HG03103 (cell line): ENCODE measurements at regions not wholly inside any gene's neighbourhood (a gene's known extent, or its start where the extent isn't known, plus 50 kb on each side); places are given as distances from the start of the nearest gene placed in this dataset.

Source experiments
- ATAC-seq: cut with Tn5 transposase; IDR thresholded peaks from one replicate; pipeline ENCODE4 v1.9.1; 2021; ENCODE audit warnings: low read depth; ENCODE audit not compliant: unreplicated experiment

- no peak for ATAC-seq
Measured at GRCh38 chr4:189293459-189293858, 647.2 kb upstream of the FRG1 start.

DNA sequence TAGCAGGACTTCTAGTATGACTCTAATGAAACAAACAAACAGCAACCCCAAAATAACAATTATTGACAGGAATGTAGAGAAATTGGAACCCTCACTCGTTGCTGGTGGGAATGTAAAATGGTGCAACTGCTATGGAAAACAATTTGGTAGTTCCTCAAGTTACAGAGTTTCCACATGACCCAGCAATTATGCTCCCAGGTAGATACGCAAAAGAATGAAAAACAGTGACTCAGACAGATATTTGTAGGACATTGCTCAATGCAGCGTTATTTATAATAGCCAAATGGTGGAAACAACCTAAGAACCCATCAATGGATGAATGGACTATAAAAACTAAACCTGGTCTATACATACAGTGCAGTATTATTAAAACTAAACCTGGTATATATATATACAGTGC is 646.1 kb upstream of the FRG1 start:
- no peak for ATAC-seq

- no peak for ATAC-seq
Measured at GRCh38 chr4:189299706-189300105, 641.0 kb upstream of the FRG1 start.

DNA sequence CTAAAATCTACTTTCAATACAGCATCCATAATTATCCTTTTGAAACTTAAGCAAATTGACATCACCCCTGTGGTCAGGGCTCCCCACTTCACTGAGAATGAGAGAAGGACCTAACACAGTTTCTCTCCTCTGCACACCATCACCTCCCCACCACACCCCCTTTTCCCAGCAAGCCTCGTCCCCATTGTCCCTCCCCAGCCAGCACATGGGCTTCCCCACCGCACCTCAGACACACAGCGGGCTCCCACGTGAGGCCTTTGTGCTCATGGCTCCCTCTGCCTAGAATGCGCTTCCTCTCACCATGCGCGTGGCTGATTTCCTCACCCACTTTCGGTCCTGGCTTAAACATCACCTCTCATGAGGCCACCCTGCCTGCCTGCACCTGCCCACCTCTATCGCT is 639.0 kb upstream of the FRG1 start:
- ATAC-seq: no peak

DNA sequence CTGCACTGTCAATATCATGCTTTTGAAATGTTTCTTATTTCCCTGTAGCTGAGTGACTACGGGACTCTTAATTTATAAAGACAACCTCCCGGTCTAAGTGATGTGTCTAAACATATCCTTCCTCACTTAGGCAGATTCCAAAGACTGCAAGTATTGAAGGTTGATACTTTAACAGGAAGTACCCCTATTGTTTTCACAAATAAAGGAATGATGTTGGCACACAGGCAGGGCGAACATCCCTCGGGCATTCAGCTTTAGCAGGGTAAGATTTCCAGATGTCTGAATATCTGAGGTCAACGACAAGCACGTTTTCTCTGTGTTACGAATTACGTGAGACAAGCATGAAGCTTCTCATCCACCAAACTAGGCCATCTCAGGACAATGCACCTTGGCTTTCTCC is 638.0 kb upstream of the FRG1 start:
- ATAC-seq: no peak

DNA sequence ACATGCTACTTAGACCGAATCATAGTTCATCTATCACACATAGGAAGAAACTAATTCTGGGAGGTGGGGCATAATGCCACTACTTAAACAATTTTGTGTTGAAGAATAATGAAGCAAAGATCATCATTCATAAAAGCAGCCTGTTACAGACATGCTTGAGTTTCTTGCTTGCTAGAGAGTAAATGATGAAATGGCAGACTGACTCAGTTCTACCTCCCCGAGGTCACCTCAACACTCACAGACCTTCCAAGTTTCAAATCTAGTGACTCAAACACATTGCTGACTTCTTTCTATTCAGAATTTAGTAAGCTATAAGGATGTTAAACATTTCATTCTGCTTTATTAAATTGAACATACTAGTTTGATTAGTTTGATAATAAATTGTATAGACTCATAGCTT is 636.5 kb upstream of the FRG1 start:
- no peak for ATAC-seq

DNA sequence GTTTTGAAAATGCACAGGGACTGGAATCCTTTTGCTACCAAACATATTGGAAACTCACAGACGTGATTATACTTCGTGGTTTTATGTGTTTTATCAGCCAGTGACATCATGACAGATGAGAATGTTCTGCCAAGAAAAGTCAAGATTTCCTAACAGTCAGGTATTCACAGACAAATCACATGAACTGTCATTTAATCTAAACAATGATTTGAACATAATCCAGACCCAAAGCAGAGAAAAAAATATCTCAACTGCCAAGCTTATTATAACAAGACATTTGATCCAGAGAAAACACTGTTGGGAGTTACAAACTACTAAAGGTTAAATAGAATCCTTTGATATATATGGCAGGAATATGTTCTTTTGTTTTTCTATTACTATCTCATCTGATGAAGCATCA is 635.9 kb upstream of the FRG1 start:
- no peak for ATAC-seq

- no peak for ATAC-seq
Measured at GRCh38 chr4:189305500-189305899, 635.2 kb upstream of the FRG1 start.

- ATAC-seq: no peak
Measured at GRCh38 chr4:189311251-189311650, 629.4 kb upstream of the FRG1 start.

DNA sequence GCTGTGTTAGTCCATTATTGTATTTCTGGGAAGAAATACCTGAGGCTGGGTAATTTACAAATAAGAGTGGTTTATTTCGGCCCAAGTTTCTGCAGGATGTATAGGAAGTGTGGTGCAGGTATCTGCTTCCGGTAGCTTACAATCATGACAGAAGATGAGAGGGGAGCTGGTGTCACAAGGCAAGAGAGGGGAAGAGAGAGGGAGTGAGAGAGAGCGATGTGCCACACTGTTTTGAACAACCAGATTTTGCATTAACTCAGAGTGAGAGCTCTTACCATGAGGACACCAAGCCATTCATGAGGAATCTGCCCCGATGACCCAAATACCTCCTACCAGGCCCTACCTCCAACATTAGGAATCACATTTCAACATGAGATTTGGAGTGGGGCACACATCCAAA is 627.6 kb upstream of the FRG1 start:
- ATAC-seq: no peak

DNA sequence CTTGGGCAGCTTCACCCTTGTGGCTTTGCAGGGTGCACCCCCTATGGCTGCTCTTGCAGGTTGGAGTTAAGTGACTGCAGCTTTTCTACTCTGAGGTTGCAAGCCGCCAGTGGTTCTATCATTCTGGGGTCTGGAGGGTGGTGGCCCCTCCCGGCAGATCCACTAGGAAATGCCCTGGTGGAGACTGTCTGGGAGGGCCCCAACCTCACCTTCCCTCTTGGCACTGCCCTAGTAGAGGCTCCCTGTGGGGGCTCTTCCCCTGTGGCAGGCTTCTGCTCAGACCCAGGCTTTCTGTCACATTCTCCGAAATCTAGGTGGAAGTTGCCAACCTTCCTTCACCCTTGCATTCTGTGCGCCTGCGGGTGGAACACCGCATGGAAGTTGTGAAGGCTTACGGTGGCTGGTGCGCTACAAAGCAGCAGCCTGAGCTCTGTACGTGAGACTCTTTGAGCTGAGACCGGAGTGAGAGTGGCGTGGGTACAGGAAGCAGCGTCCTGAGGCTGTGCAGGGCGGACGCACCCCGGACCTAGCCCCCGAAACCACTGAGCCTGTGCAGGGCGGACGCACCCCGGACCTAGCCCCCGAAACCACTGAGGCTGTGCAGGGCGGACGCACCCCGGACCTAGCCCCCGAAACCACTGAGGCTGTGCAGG is 626.7 kb upstream of the FRG1 start:
- no peak for ATAC-seq

- no peak for ATAC-seq
Measured at GRCh38 chr4:189322426-189322825, 618.2 kb upstream of the FRG1 start.

GRCh38 chr4:189341881-189342280 is 598.8 kb upstream of the FRG1 start:
- no peak for ATAC-seq

DNA sequence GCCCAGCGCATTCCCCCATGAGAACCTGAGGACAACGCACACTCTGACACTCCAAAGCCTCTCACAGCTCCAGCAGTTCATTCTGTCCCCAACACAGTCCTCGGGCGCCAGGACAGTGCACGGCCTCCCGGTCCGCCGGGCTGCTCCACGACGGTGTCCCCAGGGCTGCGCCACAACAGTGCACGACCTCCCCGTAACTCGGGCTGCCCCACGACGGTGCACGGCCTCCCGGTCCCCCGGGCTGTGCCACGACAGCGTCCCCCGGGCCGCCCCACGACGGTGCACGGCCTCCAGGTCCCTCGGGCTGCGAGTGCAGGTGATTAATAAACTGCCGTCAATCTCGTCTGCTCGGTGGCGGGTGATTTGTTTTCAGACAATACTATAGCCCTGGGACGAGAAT is 585.1 kb upstream of the FRG1 start:
- ATAC-seq: no peak

DNA sequence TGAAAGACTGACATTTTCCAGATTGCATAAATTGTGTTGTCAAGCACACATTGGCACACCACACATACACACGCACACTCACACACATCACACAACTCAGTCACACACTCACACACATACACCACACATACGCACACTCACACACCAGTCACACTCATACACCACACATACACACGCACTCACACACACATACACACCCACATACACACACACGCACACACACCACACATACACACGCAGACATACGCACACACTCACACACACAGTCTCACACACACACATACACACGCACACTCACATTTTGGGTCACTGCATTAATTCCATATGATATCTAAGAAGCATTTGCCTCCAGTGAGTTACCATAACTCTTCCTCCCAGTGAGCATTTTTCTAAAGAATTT is 578.3 kb upstream of the FRG1 start:
- ATAC-seq: no peak

DNA sequence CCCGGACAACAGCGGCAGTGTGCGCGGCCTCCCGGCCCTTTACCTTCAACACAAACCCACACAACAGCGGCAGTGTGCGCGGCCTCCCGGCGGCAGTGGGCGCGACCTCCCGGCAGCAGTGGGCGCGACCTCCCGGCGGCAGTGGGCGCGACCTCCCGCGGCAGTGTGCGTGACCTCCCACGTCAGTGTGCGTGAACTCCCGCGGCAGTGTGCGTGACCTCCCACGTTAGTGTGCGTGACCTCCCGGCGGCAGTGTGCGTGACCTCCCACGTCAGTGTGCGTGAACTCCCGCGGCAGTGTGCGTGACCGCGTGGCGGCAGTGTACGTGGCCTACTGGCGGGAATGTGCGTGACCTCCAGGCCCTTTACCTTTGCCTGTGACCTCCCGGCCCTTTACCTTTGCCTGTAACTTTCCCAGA is 576.6 kb upstream of the FRG1 start:
- no peak for ATAC-seq

DNA sequence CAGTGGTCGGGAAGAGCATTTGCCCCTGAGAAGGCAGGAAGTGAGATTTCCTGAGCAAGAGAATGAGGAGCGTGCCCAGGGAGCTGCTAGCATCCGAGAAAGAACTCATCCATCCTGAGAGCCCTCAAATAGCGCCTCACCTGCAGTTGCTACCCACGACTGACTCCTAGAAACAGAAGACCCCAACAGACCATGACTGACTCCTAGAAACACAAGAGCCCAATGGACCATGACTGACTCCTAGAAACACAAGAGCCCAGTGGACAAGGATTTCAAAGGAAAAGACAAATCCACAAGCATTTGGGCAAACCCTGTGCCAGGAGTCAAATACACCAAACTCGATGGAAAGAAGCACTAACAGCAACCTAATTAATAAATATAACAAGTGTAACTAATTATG is 575.2 kb upstream of the FRG1 start:
- no peak for ATAC-seq

DNA sequence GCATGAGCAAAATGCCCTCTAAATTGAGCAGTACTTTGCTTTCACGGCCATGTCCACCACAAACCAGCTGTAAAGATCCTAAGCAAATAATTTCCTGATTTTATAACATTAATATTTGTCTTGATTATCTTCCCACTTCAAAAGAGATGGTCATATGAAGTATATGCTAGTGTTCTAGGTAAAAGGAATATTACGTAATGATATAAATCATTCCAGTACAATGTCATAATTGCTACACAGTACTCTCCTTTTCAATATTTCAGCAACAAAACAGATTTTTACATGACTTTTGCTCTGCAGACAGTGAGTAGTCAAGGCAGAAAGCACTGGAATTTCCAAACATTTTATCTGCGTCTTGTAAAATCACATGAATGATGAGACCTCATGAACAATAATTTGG is 572.8 kb upstream of the FRG1 start:
- ATAC-seq: no peak

GRCh38 chr4:189374176-189374575 is 566.5 kb upstream of the FRG1 start:
- ATAC-seq: no peak

DNA sequence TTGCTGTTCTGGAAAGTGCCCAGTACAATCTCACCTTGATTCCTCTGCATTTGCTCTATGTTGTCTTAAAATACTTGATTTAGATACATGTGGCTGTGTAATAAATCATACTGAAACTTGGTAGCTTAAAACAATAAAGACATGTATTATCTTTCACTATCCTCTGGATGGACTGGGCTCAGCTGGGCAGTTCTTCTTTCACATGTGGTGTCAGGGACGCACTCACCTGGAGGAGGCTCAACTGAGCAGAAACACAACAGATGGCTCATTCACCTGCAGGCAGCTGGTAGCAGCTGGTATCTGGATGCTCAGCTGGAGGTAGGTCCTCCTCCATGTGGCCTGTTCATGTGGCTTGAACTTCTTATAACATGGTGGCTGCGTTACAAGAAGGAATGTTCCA is 563.8 kb upstream of the FRG1 start:
- no peak for ATAC-seq

GRCh38 chr4:189377569-189377968 is 563.1 kb upstream of the FRG1 start:
- ATAC-seq: no peak

GRCh38 chr4:189385098-189385497 is 555.6 kb upstream of the FRG1 start:
- ATAC-seq: no peak

DNA sequence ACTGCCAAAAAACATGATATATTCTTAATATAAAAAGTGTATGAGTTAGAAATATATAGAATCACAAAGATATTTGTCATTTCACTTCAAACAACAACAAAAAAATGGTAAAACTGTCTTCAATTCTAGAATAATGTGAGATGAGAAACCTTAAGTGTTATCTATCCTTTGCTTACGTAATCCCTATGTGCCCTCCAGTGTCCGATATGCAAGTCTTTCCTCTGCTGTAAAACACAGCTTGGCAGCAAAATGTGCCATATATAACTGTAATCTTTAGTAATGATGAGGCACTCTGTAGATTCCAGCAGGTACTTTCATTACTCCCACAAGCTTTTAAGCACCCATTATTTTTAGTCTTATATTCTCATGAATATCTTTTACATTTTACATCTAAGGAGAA is 555.1 kb upstream of the FRG1 start:
- no peak for ATAC-seq
